ENCODE measurements at regions not wholly inside any gene's neighbourhood (a gene's known extent, or its start where the extent isn't known, plus 50 kb on each side); places are given as distances from the start of the nearest gene placed in this dataset.

DNA sequence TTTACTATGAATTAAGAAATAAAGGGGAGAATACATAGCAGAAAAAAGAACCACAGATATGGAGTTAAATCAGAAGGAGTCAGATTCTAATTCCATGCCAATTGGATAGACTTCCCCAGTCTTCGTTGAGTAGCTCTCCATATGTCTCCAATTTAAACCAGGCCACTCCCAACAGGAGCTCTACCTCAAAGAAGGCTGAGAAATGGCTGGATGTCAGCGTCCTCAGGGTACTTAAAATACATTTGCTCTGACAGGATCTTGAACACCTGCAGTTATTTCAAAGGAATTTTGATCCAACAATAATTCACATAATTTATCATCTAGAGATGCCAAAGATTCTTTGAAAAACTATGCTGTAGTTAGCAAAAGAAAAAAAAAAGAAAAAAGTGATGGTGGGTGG, 133.9 kb upstream of the FBN2 start:
- TF ChIP-seq CTCF (IDR thresholded peaks at IDR 0.05) (no peak), EP300 (IDR thresholded peaks at IDR 0.05) (no peak), POLR2AphosphoS5 (IDR thresholded peaks at IDR 0.05) (no peak)
